ENCODE measurements at regions not wholly inside any gene's neighbourhood (a gene's known extent, or its start where the extent isn't known, plus 50 kb on each side); places are given as distances from the start of the nearest gene placed in this dataset.
A peak's percentile ranks its signal among the peaks of the same experiment; 100 is the strongest.

DNA sequence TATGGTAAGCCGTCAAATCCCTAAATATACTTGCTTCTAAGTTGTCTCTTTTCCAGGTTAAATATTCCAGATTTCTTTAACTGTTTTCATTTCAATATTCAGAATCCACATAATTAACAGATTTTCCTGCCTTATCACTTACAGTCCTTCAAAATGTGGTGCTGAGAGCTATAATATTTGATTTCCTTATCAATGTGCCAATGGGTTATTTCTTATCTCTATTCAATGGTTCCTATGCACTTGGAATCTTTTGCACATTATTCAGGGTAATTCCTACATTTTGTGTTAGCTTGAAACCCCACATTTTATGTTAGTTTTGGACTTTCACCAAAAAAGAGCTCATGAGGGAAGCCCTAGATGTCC is 173.5 kb downstream of the ZFP36L2 start:
- Histone ChIP-seq H3K4me1 (no peaks in the 10 kb centered on the region), H3K9ac (ENCODE audit: low read depth in 2 of 2, low read length in 2 of 2) (no peak overlapping the region), H3K36me3 (no peaks in the 10 kb centered on the region), H3K27me3 (no peaks in the 10 kb centered on the region), H3K4me3 (no peak overlapping the region), H3K9me3 (no peaks in the 10 kb centered on the region), H3K27ac (no peak overlapping the region)
- no peak for DNase-seq
- intact Hi-C loops (cut with DNase I): no loop called here
- TF ChIP-seq, protein P1, sequence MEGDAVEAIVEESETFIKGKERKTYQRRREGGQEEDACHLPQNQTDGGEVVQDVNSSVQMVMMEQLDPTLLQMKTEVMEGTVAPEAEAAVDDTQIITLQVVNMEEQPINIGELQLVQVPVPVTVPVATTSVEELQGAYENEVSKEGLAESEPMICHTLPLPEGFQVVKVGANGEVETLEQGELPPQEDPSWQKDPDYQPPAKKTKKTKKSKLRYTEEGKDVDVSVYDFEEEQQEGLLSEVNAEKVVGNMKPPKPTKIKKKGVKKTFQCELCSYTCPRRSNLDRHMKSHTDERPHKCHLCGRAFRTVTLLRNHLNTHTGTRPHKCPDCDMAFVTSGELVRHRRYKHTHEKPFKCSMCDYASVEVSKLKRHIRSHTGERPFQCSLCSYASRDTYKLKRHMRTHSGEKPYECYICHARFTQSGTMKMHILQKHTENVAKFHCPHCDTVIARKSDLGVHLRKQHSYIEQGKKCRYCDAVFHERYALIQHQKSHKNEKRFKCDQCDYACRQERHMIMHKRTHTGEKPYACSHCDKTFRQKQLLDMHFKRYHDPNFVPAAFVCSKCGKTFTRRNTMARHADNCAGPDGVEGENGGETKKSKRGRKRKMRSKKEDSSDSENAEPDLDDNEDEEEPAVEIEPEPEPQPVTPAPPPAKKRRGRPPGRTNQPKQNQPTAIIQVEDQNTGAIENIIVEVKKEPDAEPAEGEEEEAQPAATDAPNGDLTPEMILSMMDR (IDR thresholded peaks at IDR 0.05): no peak

DNA sequence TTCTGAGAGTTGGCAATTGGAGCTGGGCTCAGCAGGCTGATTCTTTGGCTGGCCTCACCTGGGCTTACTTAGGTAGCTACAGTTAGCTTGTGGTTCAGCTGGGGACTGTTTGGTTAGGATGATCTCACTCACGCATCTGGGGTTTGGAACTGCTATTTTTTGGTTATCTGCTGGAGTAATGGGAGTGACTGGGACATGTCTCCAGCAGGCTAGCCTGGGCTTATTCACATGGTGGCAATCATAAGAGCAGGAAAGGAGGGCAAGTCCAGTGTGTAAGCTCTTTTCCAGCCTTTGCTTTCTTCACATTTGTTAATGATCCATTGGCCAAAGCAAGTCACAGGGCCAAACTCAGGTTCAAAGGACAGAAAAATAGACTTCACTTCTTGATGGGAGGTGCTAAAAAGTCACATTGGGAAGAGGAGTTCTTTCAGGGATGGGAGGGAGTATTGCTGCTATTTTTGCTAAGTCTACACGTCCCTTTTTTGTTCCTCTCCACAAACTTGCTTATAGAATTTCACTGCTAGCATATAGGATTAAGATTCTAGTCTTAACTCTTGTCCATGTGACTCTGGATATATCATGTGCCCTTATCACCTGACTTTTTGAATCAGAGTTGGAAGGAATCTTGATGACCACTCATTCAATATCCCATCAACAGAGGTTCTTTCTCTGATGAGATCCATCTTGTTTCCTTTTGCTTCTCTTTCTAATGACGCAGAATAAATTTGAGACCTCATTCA is 174.0 kb downstream of the ZFP36L2 start:
- DNase-seq: no peak
- intact Hi-C loops (cut with DNase I): no loop called here
- no peak overlapping the region for H3K27ac ChIP-seq
- no peak overlapping the region for H3K4me3 ChIP-seq
- no peaks in the 10 kb centered on the region for H3K9me3 ChIP-seq
- no peak overlapping the region for H3K9ac ChIP-seq (ENCODE audit: low read depth in 2 of 2, low read length in 2 of 2)
- H3K36me3 ChIP-seq: no peaks in the 10 kb centered on the region
- H3K27me3 ChIP-seq: no peaks in the 10 kb centered on the region
- H3K4me1 ChIP-seq: no peaks in the 10 kb centered on the region
- TF ChIP-seq, protein P1 (IDR thresholded peaks at IDR 0.05): no peak

DNA sequence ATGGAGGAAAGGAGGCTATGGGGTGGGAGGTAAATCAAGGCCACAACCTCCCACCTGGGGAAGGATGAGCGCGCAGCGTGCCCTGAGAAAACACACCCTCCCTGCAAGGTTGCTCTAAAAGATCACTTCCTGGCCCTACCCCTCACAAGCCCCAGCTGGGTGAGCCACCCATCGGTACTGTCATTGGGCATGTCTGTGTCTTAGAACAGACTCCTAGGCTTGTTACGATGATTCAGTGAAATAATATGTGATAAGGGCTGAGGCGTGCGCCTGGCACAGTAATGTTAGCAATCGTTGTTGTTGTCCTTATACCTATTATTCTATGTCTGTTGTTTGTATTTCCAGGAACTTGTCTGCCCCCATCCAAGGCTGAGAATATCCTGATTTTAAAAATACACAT is 175.1 kb downstream of the ZFP36L2 start:
- intact Hi-C loops (cut with DNase I): no loop called here
- peak overlapping the region; percentile 9 for H3K27ac ChIP-seq

DNA sequence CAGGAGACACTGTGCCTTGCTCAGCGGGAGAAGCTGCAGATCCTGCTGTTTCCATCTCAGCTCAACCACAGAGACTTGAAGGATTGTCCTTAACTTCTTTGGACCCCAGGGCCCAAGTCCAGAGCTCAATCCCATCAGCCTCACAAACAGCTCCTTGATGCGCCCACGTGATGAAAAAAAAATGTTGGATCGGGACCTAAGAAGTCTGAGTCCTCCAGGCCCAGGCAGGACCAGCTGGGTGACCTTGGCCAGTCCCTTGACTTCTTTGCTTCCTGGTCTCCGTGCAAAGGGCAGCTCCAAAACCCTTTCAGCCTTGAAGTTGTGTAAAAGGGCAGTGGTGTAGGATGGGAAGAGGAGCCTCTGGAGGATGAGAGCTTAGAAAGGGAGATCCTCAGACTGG is 175.5 kb downstream of the ZFP36L2 start:
- peak overlapping the region in 1 of 2 donors; percentile 23 for H3K9ac ChIP-seq (ENCODE audit: low read depth in 2 of 2, low read length in 2 of 2)
- H3K4me3 ChIP-seq: no peak overlapping the region
- H3K27ac ChIP-seq: peak overlapping the region; percentile 9
- DNase-seq: no peak
- H3K27me3 ChIP-seq: no peaks in the 10 kb centered on the region
- H3K4me1 ChIP-seq: no peaks in the 10 kb centered on the region
- intact Hi-C loops (cut with DNase I): no loop called here
- no peaks in the 10 kb centered on the region for H3K9me3 ChIP-seq
- TF ChIP-seq, protein P1 (IDR thresholded peaks at IDR 0.05): no peak
- no peaks in the 10 kb centered on the region for H3K36me3 ChIP-seq

More for the DNA sequence above, 175.1 kb downstream of the ZFP36L2 start:
- Histone ChIP-seq H3K27me3 (no peaks in the 10 kb centered on the region), H3K4me1 (no peaks in the 10 kb centered on the region), H3K36me3 (no peaks in the 10 kb centered on the region), H3K4me3 (no peak overlapping the region), H3K9me3 (no peaks in the 10 kb centered on the region), H3K9ac (ENCODE audit: low read depth in 2 of 2, low read length in 2 of 2) (peak overlapping the region in 1 of 2 donors; percentile 23)
- DNase-seq: peak; percentile 69
- TF ChIP-seq, protein P1 (IDR thresholded peaks at IDR 0.05): no peak

DNA sequence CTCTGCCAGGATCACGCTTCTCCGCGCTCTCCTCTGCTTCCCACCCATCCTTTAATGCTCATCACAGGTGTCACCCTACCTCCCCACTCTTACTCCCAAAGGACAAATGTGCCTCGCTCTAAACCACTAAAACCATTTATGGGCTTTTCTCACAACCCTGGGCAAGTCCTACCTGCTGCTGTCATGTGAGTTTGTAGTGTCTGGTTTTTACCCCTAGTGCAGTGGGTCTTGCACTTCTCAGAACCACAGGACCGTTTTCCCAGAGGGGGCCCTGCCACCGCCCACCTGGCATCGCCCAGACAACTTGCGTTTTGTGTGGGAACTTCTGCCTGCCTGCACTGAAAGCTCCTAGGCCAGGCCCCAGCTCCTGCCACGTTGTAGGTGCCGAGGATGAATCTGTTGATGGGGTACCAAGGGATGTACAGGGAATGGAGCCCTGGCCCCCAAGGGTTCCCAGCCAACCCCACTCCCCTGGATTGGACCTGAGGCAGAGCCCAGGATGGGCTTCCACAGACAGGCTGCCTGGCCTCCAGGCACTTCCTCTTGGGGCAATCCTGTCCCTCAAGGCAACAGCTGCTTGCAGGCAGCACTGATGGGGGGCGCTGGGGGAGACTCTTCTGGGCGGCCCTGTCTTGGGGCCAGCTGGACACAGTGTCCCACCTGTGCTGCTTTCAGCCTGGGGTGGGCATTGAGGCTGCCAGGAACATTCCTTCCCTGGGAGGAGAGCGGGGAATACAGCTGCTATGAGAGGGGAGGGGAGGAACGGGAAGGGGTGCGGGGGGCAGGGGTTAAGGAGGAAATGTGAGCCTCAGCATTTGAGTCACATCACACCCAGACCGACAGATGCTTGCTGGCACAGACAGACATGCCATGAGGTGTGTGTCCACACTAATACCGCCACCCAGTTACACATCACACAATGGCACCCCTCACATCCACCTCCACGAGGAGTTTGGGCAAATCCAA is 176.3 kb downstream of the ZFP36L2 start:
- Histone ChIP-seq H3K9ac (ENCODE audit: low read depth in 2 of 2, low read length in 2 of 2) (no peak overlapping the region), H3K9me3 (no peaks in the 10 kb centered on the region), H3K4me1 (no peaks in the 10 kb centered on the region), H3K36me3 (no peaks in the 10 kb centered on the region), H3K27ac (no peak overlapping the region), H3K4me3 (no peak overlapping the region), H3K27me3 (no peaks in the 10 kb centered on the region)
- TF ChIP-seq, protein P1 (IDR thresholded peaks at IDR 0.05): no peak
- DNase-seq: no peak
- intact Hi-C loops (cut with DNase I): no loop called here
